GM10248 (cell line): ENCODE measurements at regions not wholly inside any gene's neighbourhood (a gene's known extent, or its start where the extent isn't known, plus 50 kb on each side); places are given as distances from the start of the nearest gene placed in this dataset.
"Not testable (repeated sequence)": the region's sequence is repeated elsewhere in the genome, so short reads cannot be mapped to it uniquely, and the experiment has no call there.

Experiments used
- CTCF ChIA-PET: fragments of 300-600 bp; sonication (Branson Sonifier 250); formaldehyde crosslinking; extraction: SDS; loops from one replicate; lab custom pipeline; 2021; ENCODE audit warnings: antibody characterized with exemption; lab: Yijun Ruan, JAX
- POLR2A ChIA-PET: fragments of 350-650 bp; sonication (Branson Sonifier 250); formaldehyde crosslinking; extraction: SDS; loops from one replicate; lab custom pipeline; 2020; ENCODE audit warnings: antibody characterized with exemption; lab: Yijun Ruan, JAX
- DNase-seq: peaks from one replicate; pipeline ENCODE4 v3.0.0; 2012; ENCODE audit errors: extremely low spot score
- TF ChIP-seq, protein P1 (sequence below): IDR thresholded peaks from 2 replicates; pipeline ENCODE4 v1.5.1; 2012; ENCODE audit warnings: mild to moderate bottlenecking, low read depth; ENCODE audit errors: extremely low read depth, missing control alignments, control extremely low read depth

DNA sequence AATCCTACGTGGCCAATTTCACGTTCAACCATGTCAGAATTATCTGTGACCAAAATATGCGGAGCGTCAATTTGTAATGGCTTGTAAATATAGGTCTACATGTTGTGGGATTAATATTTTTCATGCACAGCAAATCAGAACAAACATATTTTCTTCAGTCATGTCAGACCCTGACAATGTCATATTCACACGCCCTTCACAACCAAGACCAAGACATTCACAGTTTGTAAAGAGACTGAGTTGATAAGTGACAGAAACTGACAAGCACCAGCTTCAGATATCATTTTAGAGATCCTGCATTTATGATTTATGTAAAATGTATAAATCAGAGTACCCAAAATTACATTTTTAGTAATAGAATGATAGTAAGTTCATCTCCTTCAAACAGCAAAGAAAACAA lies 57.3 kb upstream of the NOVA1 start:
- CTCF ChIA-PET = no interaction called here
- DNase-seq = no peak

DNA sequence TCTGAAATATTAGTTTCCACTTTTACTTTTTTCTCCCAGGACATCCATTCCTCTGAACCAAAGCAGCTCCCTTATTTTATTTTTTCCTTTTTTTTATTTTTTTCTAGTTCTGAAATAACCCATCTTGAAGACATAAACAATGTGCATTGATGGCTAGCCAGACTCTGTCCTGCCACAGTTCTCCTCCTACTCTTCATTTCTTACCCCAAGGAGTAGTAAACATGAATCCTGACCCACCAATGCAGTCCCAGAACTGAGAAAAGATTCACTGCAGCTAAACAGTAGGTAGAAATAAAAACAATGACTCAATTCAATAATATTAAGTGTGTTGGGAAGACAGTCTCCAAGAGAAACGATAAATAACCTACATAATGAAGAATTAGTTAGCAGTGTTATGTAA lies 65.7 kb upstream of the NOVA1 start:
- DNase-seq = no peak
- CTCF ChIA-PET = no interaction called here
- TF ChIP-seq, protein P1, sequence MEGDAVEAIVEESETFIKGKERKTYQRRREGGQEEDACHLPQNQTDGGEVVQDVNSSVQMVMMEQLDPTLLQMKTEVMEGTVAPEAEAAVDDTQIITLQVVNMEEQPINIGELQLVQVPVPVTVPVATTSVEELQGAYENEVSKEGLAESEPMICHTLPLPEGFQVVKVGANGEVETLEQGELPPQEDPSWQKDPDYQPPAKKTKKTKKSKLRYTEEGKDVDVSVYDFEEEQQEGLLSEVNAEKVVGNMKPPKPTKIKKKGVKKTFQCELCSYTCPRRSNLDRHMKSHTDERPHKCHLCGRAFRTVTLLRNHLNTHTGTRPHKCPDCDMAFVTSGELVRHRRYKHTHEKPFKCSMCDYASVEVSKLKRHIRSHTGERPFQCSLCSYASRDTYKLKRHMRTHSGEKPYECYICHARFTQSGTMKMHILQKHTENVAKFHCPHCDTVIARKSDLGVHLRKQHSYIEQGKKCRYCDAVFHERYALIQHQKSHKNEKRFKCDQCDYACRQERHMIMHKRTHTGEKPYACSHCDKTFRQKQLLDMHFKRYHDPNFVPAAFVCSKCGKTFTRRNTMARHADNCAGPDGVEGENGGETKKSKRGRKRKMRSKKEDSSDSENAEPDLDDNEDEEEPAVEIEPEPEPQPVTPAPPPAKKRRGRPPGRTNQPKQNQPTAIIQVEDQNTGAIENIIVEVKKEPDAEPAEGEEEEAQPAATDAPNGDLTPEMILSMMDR = no peak
- POLR2A ChIA-PET = no interaction called here

More for the DNA sequence above, 57.3 kb upstream of the NOVA1 start:
- TF ChIP-seq, protein P1 = no peak
- POLR2A ChIA-PET = no interaction called here

DNA sequence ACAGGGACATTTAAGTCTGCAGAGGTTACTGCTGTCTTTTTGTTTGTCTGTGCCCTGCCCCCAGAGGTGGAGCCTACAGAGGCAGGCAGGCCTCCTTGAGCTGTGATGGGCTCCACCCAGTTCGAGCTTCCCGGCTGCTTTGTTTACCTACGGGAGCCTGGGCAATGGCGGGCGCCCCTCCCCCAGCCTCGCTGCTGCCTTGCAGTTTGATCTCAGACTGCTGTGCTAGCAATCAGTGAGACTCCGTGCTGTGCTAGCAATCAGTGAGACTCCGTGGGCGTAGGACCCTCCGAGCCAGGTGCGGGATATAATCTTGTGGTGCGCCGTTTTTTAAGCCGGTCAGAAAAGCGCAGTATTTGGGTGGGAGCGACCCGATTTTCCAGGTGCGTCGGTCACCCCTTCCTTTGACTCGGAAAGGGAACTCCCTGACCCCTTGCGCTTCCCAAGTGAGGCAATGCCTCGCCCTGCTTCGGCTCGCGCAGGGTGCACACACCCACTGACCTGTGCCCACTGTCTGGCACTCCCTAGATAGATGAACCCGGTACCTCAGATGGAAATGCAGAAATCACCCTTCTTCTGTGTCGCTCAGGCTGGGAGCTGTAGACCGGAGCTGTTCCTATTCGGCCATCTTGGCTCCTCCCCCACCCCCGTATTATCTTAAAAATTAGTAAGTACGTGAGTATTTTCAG lies 81.0 kb upstream of the NOVA1 start:
- CTCF ChIA-PET, DNase-seq, POLR2A ChIA-PET: not testable (repeated sequence)

DNA sequence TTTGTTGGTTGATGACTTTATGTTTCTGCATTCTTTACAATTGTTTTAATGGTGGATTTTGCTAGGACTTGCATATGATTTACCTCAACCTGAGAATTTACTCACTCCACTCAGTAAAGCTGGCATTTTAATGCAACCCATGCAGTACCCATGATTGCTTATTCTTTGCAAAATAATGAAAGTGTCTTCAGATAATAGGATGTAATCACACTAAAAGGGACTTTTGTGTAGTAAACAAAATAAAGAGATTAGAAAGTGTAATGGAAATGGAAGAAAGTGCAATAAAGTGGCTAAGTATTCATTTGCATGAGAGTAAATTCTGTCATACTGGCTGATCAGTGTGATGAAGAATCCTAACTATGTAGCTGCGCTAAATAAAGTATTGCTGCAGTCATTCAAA lies 87.6 kb upstream of the NOVA1 start:
- TF ChIP-seq, protein P1 = no peak

DNA sequence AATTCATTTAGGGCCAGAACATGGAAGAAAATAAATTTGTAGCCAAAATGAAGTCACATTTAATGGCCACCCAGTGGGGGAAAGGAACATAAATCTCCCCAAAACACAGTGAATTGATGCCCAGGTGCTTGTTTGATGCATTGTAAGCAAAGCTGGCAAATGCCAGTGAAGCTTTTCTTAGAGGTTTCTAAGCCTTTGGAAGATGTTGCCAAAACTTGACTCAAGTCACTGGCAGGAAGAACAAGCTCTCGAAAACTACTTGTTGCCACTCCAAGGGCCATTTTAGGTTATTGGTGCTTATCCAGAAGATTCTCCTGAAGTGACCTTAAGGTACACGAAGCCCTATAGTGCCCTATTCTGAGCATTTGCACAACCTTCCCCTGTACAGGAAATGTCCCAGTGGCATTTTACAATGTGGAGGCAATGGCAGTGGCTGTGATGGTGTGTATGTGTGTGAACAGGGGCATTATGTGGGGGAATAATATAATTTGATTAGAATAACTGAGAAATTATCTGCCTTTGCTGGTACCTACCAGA lies 89.5 kb upstream of the NOVA1 start:
- no peak for DNase-seq
- POLR2A ChIA-PET = no interaction called here
- CTCF ChIA-PET = interaction anchor here (0.8 kb wide), 1 partner anchor 16 kb away, joined by 3 read pairs; no protein-coding TSS in a partner anchor
- TF ChIP-seq, protein P1 = no peak

More for the DNA sequence above, 87.6 kb upstream of the NOVA1 start:
- POLR2A ChIA-PET = no interaction called here
- CTCF ChIA-PET = no interaction called here
- DNase-seq = no peak

DNA sequence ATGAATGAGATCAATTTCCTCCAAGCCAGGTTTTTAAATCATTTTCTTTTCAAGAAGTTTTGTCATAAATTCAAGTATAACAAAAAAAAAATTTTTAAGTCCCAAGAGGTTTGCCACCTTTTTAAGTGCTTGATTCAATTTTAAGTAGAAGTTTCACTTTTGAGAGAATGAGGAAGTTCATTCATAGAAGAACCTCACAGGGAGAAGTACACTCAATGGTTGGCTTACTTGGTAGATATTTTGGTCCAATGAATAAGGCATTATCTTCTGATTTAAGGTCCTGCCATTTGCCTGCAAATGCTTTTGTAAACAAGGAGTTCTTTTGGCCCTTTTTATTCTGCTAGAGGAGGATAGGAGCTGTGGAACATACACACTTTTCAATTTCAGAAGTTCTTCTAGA lies 96.7 kb upstream of the NOVA1 start:
- TF ChIP-seq, protein P1 = no peak
- POLR2A ChIA-PET = no interaction called here
- CTCF ChIA-PET = no interaction called here
- no peak for DNase-seq

DNA sequence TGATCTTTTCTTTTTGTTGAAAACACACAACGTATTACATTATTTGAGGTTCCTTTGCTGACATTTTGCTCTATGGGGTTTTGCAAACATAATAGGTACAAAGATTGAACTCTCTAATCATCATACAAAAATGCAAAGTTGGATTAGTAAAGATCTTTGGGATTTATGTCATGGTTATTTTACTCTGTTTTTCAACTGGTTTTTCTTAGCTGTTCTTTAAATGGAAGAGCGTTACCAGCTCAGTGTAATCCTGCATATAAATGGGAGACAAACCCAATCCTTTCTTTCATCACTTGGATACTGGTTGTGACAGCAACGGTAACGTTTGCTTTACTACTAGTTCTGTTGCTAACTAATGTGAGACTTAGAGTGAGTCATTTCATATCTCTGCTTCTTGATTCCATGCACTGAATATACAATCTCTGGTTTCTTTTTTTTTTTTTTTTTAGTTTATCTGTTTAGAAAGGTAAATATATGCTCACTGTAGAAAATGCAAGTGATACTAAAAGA lies 104.9 kb upstream of the NOVA1 start:
- TF ChIP-seq, protein P1 = no peak
- CTCF ChIA-PET = no interaction called here
- DNase-seq = no peak
- POLR2A ChIA-PET = no interaction called here
